Dermis microvascular lymphatic vessel endothelial cell (primary cell): ENCODE measurements at regions not wholly inside any gene's neighbourhood (a gene's known extent, or its start where the extent isn't known, plus 50 kb on each side); places are given as distances from the start of the nearest gene placed in this dataset.
"Not testable (repeated sequence)": the region's sequence is repeated elsewhere in the genome, so short reads cannot be mapped to it uniquely, and the experiment has no call there.

Experiments
- DNase-seq, 2 donors: peaks; one replicate each; pipeline versions ENCODE4 v3.0.0 to v3.0.0-alpha.2; 2010; ENCODE audit warnings: low read depth in 2 of 2

- DNase-seq = not testable (repeated sequence)
Measured at GRCh38 chr6:26799903-26800633, 140.5 kb upstream of the ZNF322 start.

GRCh38 chr6:26803762-26804161 lies 144.2 kb upstream of the ZNF322 start:
- DNase-seq = not testable (repeated sequence)

GRCh38 chr6:26811486-26812116 lies 152.1 kb upstream of the ZNF322 start:
- DNase-seq = not testable (repeated sequence)

GRCh38 chr6:26818640-26819225 lies 159.2 kb upstream of the ZNF322 start:
- not testable (repeated sequence) for DNase-seq

GRCh38 chr6:26827965-26828364 lies 168.4 kb upstream of the ZNF322 start:
- not testable (repeated sequence) for DNase-seq

GRCh38 chr6:26829480-26829879 lies 169.9 kb upstream of the ZNF322 start:
- DNase-seq = not testable (repeated sequence)

GRCh38 chr6:26830992-26831391 lies 171.4 kb upstream of the ZNF322 start:
- not testable (repeated sequence) for DNase-seq

- not testable (repeated sequence) for DNase-seq
Measured at GRCh38 chr6:26835707-26836106, 176.2 kb upstream of the ZNF322 start.

- DNase-seq = not testable (repeated sequence)
Measured at GRCh38 chr6:26836657-26837056, 177.1 kb upstream of the ZNF322 start.

- DNase-seq = not testable (repeated sequence)
Measured at GRCh38 chr6:26844823-26845222, 185.3 kb upstream of the ZNF322 start.

- not testable (repeated sequence) for DNase-seq
Measured at GRCh38 chr6:26857289-26857688, 197.7 kb upstream of the ZNF322 start.

GRCh38 chr6:26859067-26859770 lies 199.7 kb upstream of the ZNF322 start:
- DNase-seq = not testable (repeated sequence)

- DNase-seq = not testable (repeated sequence)
Measured at GRCh38 chr6:26859771-26860163, 200.2 kb upstream of the ZNF322 start.

- not testable (repeated sequence) for DNase-seq
Measured at GRCh38 chr6:26861913-26862312, 202.4 kb upstream of the ZNF322 start.

GRCh38 chr6:26863641-26864040 lies 204.1 kb upstream of the ZNF322 start:
- DNase-seq = not testable (repeated sequence)

GRCh38 chr6:26898785-26899184 lies 239.2 kb upstream of the ZNF322 start:
- not testable (repeated sequence) for DNase-seq

- DNase-seq = not testable (repeated sequence)
Measured at GRCh38 chr6:26924206-26924605, 264.7 kb upstream of the ZNF322 start.

GRCh38 chr6:26928190-26928589 lies 268.6 kb upstream of the ZNF322 start:
- not testable (repeated sequence) for DNase-seq

GRCh38 chr6:26937258-26937657 lies 277.7 kb upstream of the ZNF322 start:
- not testable (repeated sequence) for DNase-seq

- not testable (repeated sequence) for DNase-seq
Measured at GRCh38 chr6:26951211-26951610, 291.7 kb upstream of the ZNF322 start.

- DNase-seq = peak in 1 of 2 donors; percentile 35
Measured at GRCh38 chr6:26956078-26956600, 291.4 kb upstream of the PRSS16 start.
